GM12878 (cell line): ENCODE measurements at regions not wholly inside any gene's neighbourhood (a gene's known extent, or its start where the extent isn't known, plus 50 kb on each side); places are given as distances from the start of the nearest gene placed in this dataset.

Source experiments
- JUNB ChIP-seq: IDR thresholded peaks from 2 replicates; pipeline ENCODE4 v1.6.1; 2016; ENCODE audit warnings: antibody characterized with exemption, mild to moderate bottlenecking
- NFIC ChIP-seq: IDR thresholded peaks from 2 replicates; pipeline ENCODE4 v1.6.1; 2012; ENCODE audit warnings: low read depth, mild to moderate bottlenecking, inconsistent platforms, low read length, moderate library complexity
- POLR2AphosphoS5 ChIP-seq: IDR thresholded peaks from 2 replicates; pipeline ENCODE4 v1.6.1; 2011; ENCODE audit warnings: mild to moderate bottlenecking, low read length, inconsistent platforms
- TAF1 ChIP-seq: IDR thresholded peaks from 2 replicates; pipeline ENCODE4 v1.6.1; 2011; ENCODE audit warnings: mild to moderate bottlenecking, low read depth, low read length, borderline replicate concordance
- TF ChIP-seq, protein P1 (sequence below), 3 experiments: IDR thresholded peaks in 2 of 3; conservative IDR thresholded peaks in 1 of 3; 2 replicates each; pipeline ENCODE4 v1.5.1; 2011; ENCODE audit warnings: low read depth in 3 of 3, low read length in 3 of 3, mild to moderate bottlenecking in 3 of 3, control low read depth in 2 of 3, moderate library complexity in 2 of 3, inconsistent platforms in 1 of 3, mixed read lengths in 1 of 3; ENCODE audit not compliant: control insufficient read depth in 2 of 3, insufficient read depth in 1 of 3; ENCODE audit errors: extremely low read depth in 1 of 3
- TF ChIP-seq, protein P2 (sequence below): IDR thresholded peaks from 2 replicates; pipeline ENCODE4 v1.6.1; 2012; ENCODE audit warnings: low read depth, low read length, improper control_type of control experiment

DNA sequence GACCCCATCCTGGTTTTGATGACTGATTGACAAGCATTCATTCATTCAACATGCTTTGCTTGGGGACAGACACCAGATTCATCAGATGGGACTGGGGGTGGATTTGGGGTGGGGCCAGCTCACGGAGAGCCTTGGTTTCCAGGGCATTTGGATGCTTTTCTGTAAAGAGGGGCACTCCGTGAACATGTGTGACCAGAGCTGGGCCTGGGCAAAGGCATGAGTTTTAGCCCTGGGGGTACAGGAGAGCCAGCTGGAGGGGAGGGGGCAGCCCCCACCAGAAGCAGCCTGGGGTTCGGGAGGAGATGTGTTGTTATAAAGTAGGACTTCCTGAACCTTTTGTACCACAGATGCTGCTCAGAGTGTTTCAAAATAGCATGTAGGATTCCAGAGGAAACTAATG is 99.7 kb downstream of the RIPK4 start:
- TF ChIP-seq JUNB, result no peak
- TF ChIP-seq, protein P1, sequence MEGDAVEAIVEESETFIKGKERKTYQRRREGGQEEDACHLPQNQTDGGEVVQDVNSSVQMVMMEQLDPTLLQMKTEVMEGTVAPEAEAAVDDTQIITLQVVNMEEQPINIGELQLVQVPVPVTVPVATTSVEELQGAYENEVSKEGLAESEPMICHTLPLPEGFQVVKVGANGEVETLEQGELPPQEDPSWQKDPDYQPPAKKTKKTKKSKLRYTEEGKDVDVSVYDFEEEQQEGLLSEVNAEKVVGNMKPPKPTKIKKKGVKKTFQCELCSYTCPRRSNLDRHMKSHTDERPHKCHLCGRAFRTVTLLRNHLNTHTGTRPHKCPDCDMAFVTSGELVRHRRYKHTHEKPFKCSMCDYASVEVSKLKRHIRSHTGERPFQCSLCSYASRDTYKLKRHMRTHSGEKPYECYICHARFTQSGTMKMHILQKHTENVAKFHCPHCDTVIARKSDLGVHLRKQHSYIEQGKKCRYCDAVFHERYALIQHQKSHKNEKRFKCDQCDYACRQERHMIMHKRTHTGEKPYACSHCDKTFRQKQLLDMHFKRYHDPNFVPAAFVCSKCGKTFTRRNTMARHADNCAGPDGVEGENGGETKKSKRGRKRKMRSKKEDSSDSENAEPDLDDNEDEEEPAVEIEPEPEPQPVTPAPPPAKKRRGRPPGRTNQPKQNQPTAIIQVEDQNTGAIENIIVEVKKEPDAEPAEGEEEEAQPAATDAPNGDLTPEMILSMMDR (IDR thresholded peaks at IDR 0.05 in 2 of 3, conservative IDR thresholded peaks at IDR 0.05 in 1 of 3; ENCODE audit: control insufficient read depth in 2 of 3, extremely low read depth in 1 of 3, insufficient read depth in 1 of 3, low read depth in 3 of 3, low read length in 3 of 3), result no peak
- TF ChIP-seq, protein P2, sequence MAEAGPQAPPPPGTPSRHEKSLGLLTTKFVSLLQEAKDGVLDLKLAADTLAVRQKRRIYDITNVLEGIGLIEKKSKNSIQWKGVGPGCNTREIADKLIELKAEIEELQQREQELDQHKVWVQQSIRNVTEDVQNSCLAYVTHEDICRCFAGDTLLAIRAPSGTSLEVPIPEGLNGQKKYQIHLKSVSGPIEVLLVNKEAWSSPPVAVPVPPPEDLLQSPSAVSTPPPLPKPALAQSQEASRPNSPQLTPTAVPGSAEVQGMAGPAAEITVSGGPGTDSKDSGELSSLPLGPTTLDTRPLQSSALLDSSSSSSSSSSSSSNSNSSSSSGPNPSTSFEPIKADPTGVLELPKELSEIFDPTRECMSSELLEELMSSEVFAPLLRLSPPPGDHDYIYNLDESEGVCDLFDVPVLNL, result no peak
- TF ChIP-seq NFIC, result no peak
- no peak for TF ChIP-seq TAF1
- no peak for TF ChIP-seq POLR2AphosphoS5
